Left ventricle myocardium inferior (tissue), 1 donor: ENCODE measurements at regions not wholly inside any gene's neighbourhood (a gene's known extent, or its start where the extent isn't known, plus 50 kb on each side); places are given as distances from the start of the nearest gene placed in this dataset.

Source experiments
- DNase-seq: peaks from one replicate; pipeline ENCODE4 v3.0.0-alpha.2; 2020
- H3K27ac ChIP-seq: fragments of 200-600 bp; replicated peaks from 2 replicates; pipeline ENCODE4 v1.8.0; 2021
- H3K27me3 ChIP-seq: fragments of 200-600 bp; 2 replicates; pipeline ENCODE4 v1.8.0; 2021; ENCODE audit warnings: low read depth
- H3K36me3 ChIP-seq: fragments of 200-600 bp; 2 replicates; pipeline ENCODE4 v1.8.0; 2021
- H3K4me1 ChIP-seq: fragments of 200-600 bp; 2 replicates; pipeline ENCODE4 v1.8.0; 2021
- H3K4me3 ChIP-seq: fragments of 200-600 bp; 2 replicates; pipeline ENCODE4 v1.8.0; 2021; ENCODE audit warnings: mild to moderate bottlenecking, moderate library complexity
- H3K9me3 ChIP-seq: fragments of 200-600 bp; replicated peaks from 2 replicates; pipeline ENCODE4 v1.8.0; 2021
- CTCF ChIP-seq: fragments of 200-600 bp; IDR thresholded peaks from 2 replicates; pipeline ENCODE4 v1.8.0; 2021; ENCODE audit warnings: antibody characterized with exemption, mild to moderate bottlenecking, borderline replicate concordance
- intact Hi-C: fragments of 100-400 bp; cut with micrococcal nuclease; formaldehyde crosslinking; loops from one replicate; pipeline ENCODE4 v1.11.0; 2022
- donor health status: DM: no; HTN: yes; CAD: no; lungs with severe emphysema.

- no peaks in the 10 kb centered on the region for H3K27me3 ChIP-seq
- intact Hi-C loops = no loop called here
- no peaks in the 10 kb centered on the region for H3K4me1 ChIP-seq
- no peak overlapping the region for H3K4me3 ChIP-seq
- no peaks in the 10 kb centered on the region for H3K9me3 ChIP-seq
- no peaks in the 10 kb centered on the region for H3K36me3 ChIP-seq
- no peak for DNase-seq
- TF ChIP-seq CTCF = no peak
- no peak overlapping the region for H3K27ac ChIP-seq
Observed at GRCh38 chr1:195745189-195746010, 862.8 kb downstream of the KCNT2 start.

GRCh38 chr1:195744256-195744655 is 864.0 kb downstream of the KCNT2 start:
- H3K4me1 ChIP-seq = no peaks in the 10 kb centered on the region

GRCh38 chr1:195740862-195741261 is 867.4 kb downstream of the KCNT2 start:
- no peaks in the 10 kb centered on the region for H3K9me3 ChIP-seq
- intact Hi-C loops = no loop called here
- no peaks in the 10 kb centered on the region for H3K36me3 ChIP-seq
- H3K27ac ChIP-seq = no peak overlapping the region
- no peaks in the 10 kb centered on the region for H3K27me3 ChIP-seq
- DNase-seq = no peak
- no peaks in the 10 kb centered on the region for H3K4me1 ChIP-seq
- no peak overlapping the region for H3K4me3 ChIP-seq
- no peak for TF ChIP-seq CTCF

More at GRCh38 chr1:195744256-195744655, 864.0 kb downstream of the KCNT2 start:
- intact Hi-C loops = no loop called here
- Histone ChIP-seq H3K9me3 (no peaks in the 10 kb centered on the region), H3K36me3 (no peaks in the 10 kb centered on the region), H3K27me3 (no peaks in the 10 kb centered on the region), H3K27ac (no peak overlapping the region), H3K4me3 (no peak overlapping the region)
- no peak for TF ChIP-seq CTCF
- no peak for DNase-seq

- intact Hi-C loops = no loop called here
- H3K27me3 ChIP-seq = no peaks in the 10 kb centered on the region
- no peaks in the 10 kb centered on the region for H3K4me1 ChIP-seq
- H3K27ac ChIP-seq = no peak overlapping the region
- H3K9me3 ChIP-seq = no peaks in the 10 kb centered on the region
- no peak for DNase-seq
- no peak overlapping the region for H3K4me3 ChIP-seq
- no peaks in the 10 kb centered on the region for H3K36me3 ChIP-seq
- TF ChIP-seq CTCF = no peak
Observed at GRCh38 chr1:195738966-195739650, 869.1 kb downstream of the KCNT2 start.

GRCh38 chr1:195735140-195735539 is 873.1 kb downstream of the KCNT2 start:
- Histone ChIP-seq H3K4me1 (no peaks in the 10 kb centered on the region), H3K36me3 (no peaks in the 10 kb centered on the region), H3K4me3 (no peak overlapping the region), H3K27ac (no peak overlapping the region), H3K9me3 (no peaks in the 10 kb centered on the region), H3K27me3 (no peaks in the 10 kb centered on the region)
- no peak for DNase-seq
- TF ChIP-seq CTCF = no peak
- intact Hi-C loops = no loop called here
